ENCODE measurements at regions not wholly inside any gene's neighbourhood (a gene's known extent, or its start where the extent isn't known, plus 50 kb on each side); places are given as distances from the start of the nearest gene placed in this dataset.
A peak's percentile ranks its signal among the peaks of the same experiment; 100 is the strongest.

DNA sequence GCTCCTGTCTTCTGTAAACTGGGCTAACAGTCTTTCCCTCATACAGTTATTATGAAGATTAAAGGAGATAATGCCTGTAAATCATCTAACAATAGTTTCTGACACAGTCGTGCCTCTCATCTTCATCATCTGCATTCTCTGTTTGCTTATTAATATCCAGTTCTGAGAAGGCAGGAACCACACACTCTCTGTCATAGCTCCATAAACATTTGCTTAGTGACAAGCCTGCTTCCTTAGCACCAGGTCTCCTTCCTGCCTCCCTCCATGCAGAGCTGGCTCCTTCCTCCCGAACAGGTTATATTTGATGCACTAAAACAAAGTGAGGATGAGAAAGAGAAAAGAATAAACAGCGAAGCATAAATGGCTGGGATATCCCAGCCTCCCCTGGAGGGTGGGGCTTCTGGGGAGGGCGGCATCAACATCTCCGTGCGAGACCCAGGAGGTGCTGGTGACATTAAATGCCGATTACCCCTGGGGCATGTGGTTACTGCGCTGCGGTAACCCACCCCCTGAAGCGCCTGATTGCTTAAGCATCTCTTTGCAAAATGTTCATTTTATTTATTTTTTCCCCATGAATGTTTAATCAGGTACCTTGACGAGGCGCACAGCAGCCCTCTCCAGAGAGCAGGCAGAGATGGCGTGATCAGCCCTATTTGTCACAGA, 404.9 kb downstream of the NXPE2 start:
- Histone ChIP-seq H3K9ac (ENCODE audit: low read depth in 1 of 3, low read length in 3 of 3) (no peak overlapping the region), H3K36me3 (ENCODE audit: control insufficient read depth in 3 of 3, insufficient read depth in 3 of 3, low read length in 3 of 3) (no peaks in the 10 kb centered on the region), H3K27ac (ENCODE audit: low read depth, low read length) (no peak overlapping the region), H3K4me1 (ENCODE audit: control insufficient read depth in 3 of 3, insufficient read depth in 3 of 3, low read length in 3 of 3) (peaks cover 2 to 26% (median 13%) of the 10 kb centered on the region in 3 donors), H3K4me3 (ENCODE audit: low read length in 3 of 3) (no peak overlapping the region), H3K27me3 (ENCODE audit: control insufficient read depth in 3 of 3, insufficient read depth in 3 of 3, low read length in 3 of 3) (peaks cover 0 to 5% (median 0%) of the 10 kb centered on the region in 3 donors), H3K9me3 (ENCODE audit: control insufficient read depth in 3 of 3, low read length in 3 of 3) (no peaks in the 10 kb centered on the region)

DNA sequence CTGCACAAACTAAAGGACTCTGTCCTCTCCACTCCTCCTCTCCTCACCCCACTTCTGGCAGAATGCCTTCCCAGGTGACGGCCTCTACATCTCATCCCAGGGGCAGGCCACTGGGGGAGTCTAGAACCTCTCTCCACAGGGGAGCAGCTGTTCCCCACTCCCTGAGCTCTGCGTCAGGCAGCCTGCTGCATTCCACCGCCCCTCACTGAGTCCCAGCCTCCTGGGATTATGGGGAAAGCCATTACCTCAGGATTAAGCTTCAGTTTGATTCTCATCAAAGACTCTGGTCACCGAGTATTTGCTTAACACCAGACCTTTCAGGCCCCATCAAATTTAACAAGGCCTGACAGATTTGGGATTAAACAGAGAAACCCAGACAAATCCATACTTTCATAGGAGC, 405.9 kb downstream of the NXPE2 start:
- Histone ChIP-seq H3K9ac (ENCODE audit: low read depth in 1 of 3, low read length in 3 of 3) (no peak overlapping the region), H3K4me3 (ENCODE audit: low read length in 3 of 3) (no peak overlapping the region), H3K27ac (ENCODE audit: low read depth, low read length) (no peak overlapping the region), H3K36me3 (ENCODE audit: control insufficient read depth in 3 of 3, insufficient read depth in 3 of 3, low read length in 3 of 3) (no peaks in the 10 kb centered on the region), H3K27me3 (ENCODE audit: control insufficient read depth in 3 of 3, insufficient read depth in 3 of 3, low read length in 3 of 3) (no peaks in the 10 kb centered on the region), H3K9me3 (ENCODE audit: control insufficient read depth in 3 of 3, low read length in 3 of 3) (no peaks in the 10 kb centered on the region), H3K4me1 (ENCODE audit: control insufficient read depth in 3 of 3, insufficient read depth in 3 of 3, low read length in 3 of 3) (peaks cover 2 to 20% (median 13%) of the 10 kb centered on the region in 3 donors)

DNA sequence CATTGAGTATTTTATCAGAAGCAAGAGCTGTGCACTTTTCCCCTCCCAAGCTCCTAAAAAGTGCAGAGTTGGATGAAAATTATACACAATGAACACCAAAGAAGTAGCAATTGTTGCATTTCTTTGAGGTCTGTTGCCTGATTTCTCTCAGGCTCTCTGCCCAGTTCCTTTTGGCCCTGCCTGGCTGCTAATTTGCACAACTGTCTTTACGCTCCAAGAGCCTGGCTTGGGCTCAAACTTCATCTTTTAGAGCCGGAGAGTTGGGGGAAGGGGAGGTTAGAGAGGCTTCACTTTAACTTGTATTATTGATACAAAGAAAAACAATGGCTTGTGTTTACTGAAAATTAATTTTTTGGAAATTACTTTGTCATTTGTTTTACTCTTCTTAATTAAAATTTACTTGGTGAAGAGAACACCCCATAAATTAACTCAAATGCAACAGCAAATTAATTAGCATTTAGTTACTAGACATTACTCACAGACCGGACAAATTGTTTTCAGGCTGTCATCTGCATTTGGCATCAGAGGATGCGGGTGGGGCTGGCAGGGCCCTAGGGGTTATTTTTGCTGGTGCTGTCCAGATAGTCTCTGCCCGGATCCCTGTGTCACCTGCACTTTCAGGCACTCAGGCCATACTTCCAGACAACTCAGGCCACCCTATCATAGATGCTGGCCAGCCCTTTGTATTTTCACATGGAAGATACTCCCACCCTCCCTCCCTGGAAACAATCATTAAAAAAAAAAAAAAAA, 407.3 kb downstream of the NXPE2 start:
- no peak overlapping the region for H3K4me3 ChIP-seq (ENCODE audit: low read length in 3 of 3)
- H3K9me3 ChIP-seq (ENCODE audit: control insufficient read depth in 3 of 3, low read length in 3 of 3) = no peaks in the 10 kb centered on the region
- no peak overlapping the region for H3K9ac ChIP-seq (ENCODE audit: low read depth in 1 of 3, low read length in 3 of 3)
- no peaks in the 10 kb centered on the region for H3K27me3 ChIP-seq (ENCODE audit: control insufficient read depth in 3 of 3, insufficient read depth in 3 of 3, low read length in 3 of 3)
- peaks cover 2 to 20% (median 13%) of the 10 kb centered on the region in 3 donors for H3K4me1 ChIP-seq (ENCODE audit: control insufficient read depth in 3 of 3, insufficient read depth in 3 of 3, low read length in 3 of 3)
- no peak overlapping the region for H3K27ac ChIP-seq (ENCODE audit: low read depth, low read length)
- no peaks in the 10 kb centered on the region for H3K36me3 ChIP-seq (ENCODE audit: control insufficient read depth in 3 of 3, insufficient read depth in 3 of 3, low read length in 3 of 3)

DNA sequence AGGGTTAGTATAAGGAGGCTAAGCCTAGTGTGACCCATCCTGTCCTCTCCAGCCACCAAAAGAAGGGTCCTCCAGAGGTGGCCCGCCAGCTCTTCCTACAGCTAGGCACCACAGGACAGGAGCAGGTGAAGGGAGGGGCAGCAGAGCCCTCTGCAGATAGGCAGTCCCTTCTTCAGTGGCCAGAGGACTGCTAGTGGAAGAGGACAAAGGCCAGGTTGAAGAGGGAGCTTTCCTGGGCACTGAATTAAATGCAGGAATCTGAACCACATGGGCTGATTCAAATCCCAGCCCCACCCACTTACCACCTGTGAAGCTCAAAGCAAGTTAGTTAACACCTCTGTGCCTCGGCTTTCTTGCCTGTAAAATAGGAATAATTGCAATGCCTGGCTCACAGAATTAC, 409.5 kb downstream of the NXPE2 start:
- Histone ChIP-seq H3K36me3 (ENCODE audit: control insufficient read depth in 3 of 3, insufficient read depth in 3 of 3, low read length in 3 of 3) (no peaks in the 10 kb centered on the region), H3K4me1 (ENCODE audit: control insufficient read depth in 3 of 3, insufficient read depth in 3 of 3, low read length in 3 of 3) (peaks cover 2 to 6% (median 3%) of the 10 kb centered on the region in 3 donors), H3K9ac (ENCODE audit: low read depth in 1 of 3, low read length in 3 of 3) (no peak overlapping the region), H3K27me3 (ENCODE audit: control insufficient read depth in 3 of 3, insufficient read depth in 3 of 3, low read length in 3 of 3) (no peaks in the 10 kb centered on the region), H3K9me3 (ENCODE audit: control insufficient read depth in 3 of 3, low read length in 3 of 3) (no peaks in the 10 kb centered on the region), H3K27ac (ENCODE audit: low read depth, low read length) (no peak overlapping the region), H3K4me3 (ENCODE audit: low read length in 3 of 3) (no peak overlapping the region)

DNA sequence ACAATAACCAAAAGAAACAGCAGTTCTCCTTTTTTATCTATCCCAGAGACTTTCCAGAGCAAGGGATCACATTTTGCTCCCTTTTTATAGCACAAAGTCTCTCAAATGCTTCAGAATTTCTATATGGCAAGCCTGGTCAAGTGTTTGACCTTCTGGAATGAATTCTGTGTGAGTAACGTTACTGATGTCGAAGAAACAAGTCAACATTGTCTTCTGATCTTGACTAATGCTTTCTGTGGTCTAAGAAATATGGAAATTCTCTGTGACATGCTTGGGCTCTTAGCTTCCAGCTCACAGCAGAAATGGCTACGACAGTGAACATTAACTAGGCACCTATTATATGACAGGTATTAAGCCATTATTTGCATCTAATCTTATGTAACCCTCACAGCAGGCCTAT, 411.7 kb downstream of the CADM1 start:
- Histone ChIP-seq H3K4me1 (ENCODE audit: control insufficient read depth in 3 of 3, insufficient read depth in 3 of 3, low read length in 3 of 3) (peaks cover 0 to 5% (median 4%) of the 10 kb centered on the region in 3 donors), H3K9ac (ENCODE audit: low read depth in 1 of 3, low read length in 3 of 3) (no peak overlapping the region), H3K27ac (ENCODE audit: low read depth, low read length) (no peak overlapping the region), H3K4me3 (ENCODE audit: low read length in 3 of 3) (no peak overlapping the region), H3K9me3 (ENCODE audit: control insufficient read depth in 3 of 3, low read length in 3 of 3) (no peaks in the 10 kb centered on the region), H3K27me3 (ENCODE audit: control insufficient read depth in 3 of 3, insufficient read depth in 3 of 3, low read length in 3 of 3) (no peaks in the 10 kb centered on the region), H3K36me3 (ENCODE audit: control insufficient read depth in 3 of 3, insufficient read depth in 3 of 3, low read length in 3 of 3) (no peaks in the 10 kb centered on the region)

DNA sequence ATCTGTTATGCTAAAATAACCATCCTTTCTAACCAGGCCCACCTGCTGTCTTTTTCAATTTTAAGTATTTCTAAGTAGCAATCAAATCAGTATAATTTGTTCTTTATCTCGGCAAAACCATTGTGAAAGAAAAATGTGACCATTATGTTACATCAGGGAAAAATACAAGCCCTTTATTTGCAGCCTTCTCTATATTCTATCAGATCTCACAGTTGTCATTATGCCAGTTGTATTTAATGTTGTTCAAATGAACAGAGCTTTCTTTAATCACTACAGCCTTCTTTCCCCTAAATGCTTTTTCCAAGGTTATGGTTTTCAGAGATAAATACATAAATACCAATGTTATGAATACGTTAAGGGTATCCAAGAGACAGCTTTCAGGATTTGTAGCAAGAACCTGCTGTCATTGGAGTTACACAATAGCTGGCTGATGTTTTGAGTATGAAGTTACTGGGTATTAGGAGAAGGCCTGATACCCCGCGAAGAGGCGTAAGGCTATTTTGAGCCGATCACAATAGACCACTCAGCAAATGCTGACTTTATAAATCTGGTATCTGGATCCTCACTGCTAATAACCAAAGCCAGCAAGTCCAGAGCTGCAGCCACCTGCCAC, 406.3 kb downstream of the CADM1 start:
- peaks cover 6 to 15% (median 12%) of the 10 kb centered on the region in 3 donors for H3K4me1 ChIP-seq (ENCODE audit: control insufficient read depth in 3 of 3, insufficient read depth in 3 of 3, low read length in 3 of 3)
- peak overlapping the region; percentile 21 for H3K27ac ChIP-seq (ENCODE audit: low read depth, low read length)

DNA sequence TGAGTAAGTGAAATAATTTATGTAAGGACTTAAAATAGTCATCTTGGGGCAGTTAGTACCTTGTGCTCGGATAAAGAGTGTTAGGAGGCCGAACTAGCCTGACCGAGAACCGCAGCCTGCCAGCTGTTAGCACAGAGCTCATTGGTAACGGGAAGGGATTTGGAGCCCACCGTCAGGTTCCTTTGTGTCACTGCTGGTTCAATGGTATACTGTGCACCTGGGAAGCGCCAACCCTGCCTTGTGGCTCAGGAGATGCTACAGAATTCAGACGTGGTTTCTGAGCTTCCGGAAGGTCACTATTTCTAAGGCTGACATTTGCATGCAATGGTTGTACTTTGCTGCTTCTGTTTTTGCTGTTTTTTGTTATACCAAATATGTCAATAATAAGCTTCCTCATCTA, 403.5 kb downstream of the CADM1 start:
- no peaks in the 10 kb centered on the region for H3K27me3 ChIP-seq (ENCODE audit: control insufficient read depth in 3 of 3, insufficient read depth in 3 of 3, low read length in 3 of 3)
- peaks cover 10 to 25% (median 15%) of the 10 kb centered on the region in 3 donors for H3K4me1 ChIP-seq (ENCODE audit: control insufficient read depth in 3 of 3, insufficient read depth in 3 of 3, low read length in 3 of 3)
- H3K27ac ChIP-seq (ENCODE audit: low read depth, low read length) = no peak overlapping the region
- no peaks in the 10 kb centered on the region for H3K9me3 ChIP-seq (ENCODE audit: control insufficient read depth in 3 of 3, low read length in 3 of 3)
- no peaks in the 10 kb centered on the region for H3K36me3 ChIP-seq (ENCODE audit: control insufficient read depth in 3 of 3, insufficient read depth in 3 of 3, low read length in 3 of 3)
- H3K9ac ChIP-seq (ENCODE audit: low read depth in 1 of 3, low read length in 3 of 3) = no peak overlapping the region
- no peak overlapping the region for H3K4me3 ChIP-seq (ENCODE audit: low read length in 3 of 3)

More for the DNA sequence above, 406.3 kb downstream of the CADM1 start:
- Histone ChIP-seq H3K36me3 (ENCODE audit: control insufficient read depth in 3 of 3, insufficient read depth in 3 of 3, low read length in 3 of 3) (no peaks in the 10 kb centered on the region), H3K27me3 (ENCODE audit: control insufficient read depth in 3 of 3, insufficient read depth in 3 of 3, low read length in 3 of 3) (no peaks in the 10 kb centered on the region), H3K9ac (ENCODE audit: low read depth in 1 of 3, low read length in 3 of 3) (peak overlapping the region in 1 of 3 donors; percentile 47), H3K9me3 (ENCODE audit: control insufficient read depth in 3 of 3, low read length in 3 of 3) (no peaks in the 10 kb centered on the region), H3K4me3 (ENCODE audit: low read length in 3 of 3) (no peak overlapping the region)

DNA sequence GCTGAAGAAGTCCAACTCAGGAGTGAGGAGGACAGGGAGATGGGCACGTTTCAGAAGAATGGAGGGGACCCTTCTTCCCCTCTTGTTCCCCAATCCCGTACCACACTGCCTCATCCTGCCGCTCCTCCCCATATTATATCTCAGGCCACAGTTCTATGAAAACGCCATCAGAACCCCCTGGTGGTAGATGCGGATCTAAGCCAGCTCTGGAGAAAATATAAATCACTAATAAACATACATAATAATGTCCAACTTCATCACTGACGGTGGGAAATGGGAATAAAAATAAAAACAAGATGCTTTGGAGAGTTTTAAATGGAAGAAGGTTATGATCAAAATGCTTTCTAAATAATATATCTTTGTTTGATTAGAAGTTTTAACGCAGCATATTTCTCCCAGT, 400.3 kb downstream of the CADM1 start:
- H3K4me1 ChIP-seq (ENCODE audit: control insufficient read depth in 3 of 3, insufficient read depth in 3 of 3, low read length in 3 of 3) = peaks cover 4 to 10% (median 8%) of the 10 kb centered on the region in 3 donors
- H3K4me3 ChIP-seq (ENCODE audit: low read length in 3 of 3) = no peak overlapping the region
- no peaks in the 10 kb centered on the region for H3K9me3 ChIP-seq (ENCODE audit: control insufficient read depth in 3 of 3, low read length in 3 of 3)
- H3K36me3 ChIP-seq (ENCODE audit: control insufficient read depth in 3 of 3, insufficient read depth in 3 of 3, low read length in 3 of 3) = no peaks in the 10 kb centered on the region
- H3K27me3 ChIP-seq (ENCODE audit: control insufficient read depth in 3 of 3, insufficient read depth in 3 of 3, low read length in 3 of 3) = no peaks in the 10 kb centered on the region
- no peak overlapping the region for H3K27ac ChIP-seq (ENCODE audit: low read depth, low read length)
- no peak overlapping the region for H3K9ac ChIP-seq (ENCODE audit: low read depth in 1 of 3, low read length in 3 of 3)

DNA sequence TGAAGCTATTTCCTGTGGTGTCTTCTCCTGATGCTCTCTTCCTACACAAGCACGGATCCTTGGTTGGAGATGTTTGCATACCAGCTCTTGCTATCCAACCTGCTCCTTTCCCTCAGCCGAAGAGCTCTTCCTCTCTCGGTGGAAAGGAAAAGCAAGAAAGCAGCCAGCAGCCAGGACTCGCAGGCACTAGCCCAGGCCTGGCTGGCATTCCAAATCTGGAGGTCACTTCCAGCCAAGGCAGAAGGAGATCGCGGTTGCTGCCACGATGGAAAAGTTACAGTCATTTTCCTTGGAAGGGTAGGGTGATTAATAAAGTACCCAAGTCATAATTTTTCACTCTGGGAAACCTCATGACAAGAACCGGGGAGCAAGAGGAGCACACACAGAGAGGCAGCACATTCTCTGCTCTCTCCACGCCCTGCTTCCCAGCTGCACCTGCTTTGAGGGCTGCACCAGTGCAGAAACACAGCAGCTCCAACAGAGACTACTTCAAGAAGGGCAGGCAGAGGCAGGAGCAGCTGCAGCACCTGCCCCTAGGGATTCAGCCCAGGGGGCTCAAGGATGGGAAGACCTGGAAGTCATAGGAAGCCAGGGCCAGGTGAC, 399.3 kb downstream of the CADM1 start:
- H3K36me3 ChIP-seq (ENCODE audit: control insufficient read depth in 3 of 3, insufficient read depth in 3 of 3, low read length in 3 of 3) = no peaks in the 10 kb centered on the region
- H3K9ac ChIP-seq (ENCODE audit: low read depth in 1 of 3, low read length in 3 of 3) = peak overlapping the region in 1 of 3 donors; percentile 58
- H3K9me3 ChIP-seq (ENCODE audit: control insufficient read depth in 3 of 3, low read length in 3 of 3) = no peaks in the 10 kb centered on the region
- H3K27me3 ChIP-seq (ENCODE audit: control insufficient read depth in 3 of 3, insufficient read depth in 3 of 3, low read length in 3 of 3) = no peaks in the 10 kb centered on the region
- no peak overlapping the region for H3K27ac ChIP-seq (ENCODE audit: low read depth, low read length)
- H3K4me3 ChIP-seq (ENCODE audit: low read length in 3 of 3) = peak overlapping the region in 2 of 3 donors; percentile 30 to 54
- peaks cover 4 to 9% (median 8%) of the 10 kb centered on the region in 3 donors for H3K4me1 ChIP-seq (ENCODE audit: control insufficient read depth in 3 of 3, insufficient read depth in 3 of 3, low read length in 3 of 3)
